ENCODE measurements at regions not wholly inside any gene's neighbourhood (a gene's known extent, or its start where the extent isn't known, plus 50 kb on each side); places are given as distances from the start of the nearest gene placed in this dataset.

DNA sequence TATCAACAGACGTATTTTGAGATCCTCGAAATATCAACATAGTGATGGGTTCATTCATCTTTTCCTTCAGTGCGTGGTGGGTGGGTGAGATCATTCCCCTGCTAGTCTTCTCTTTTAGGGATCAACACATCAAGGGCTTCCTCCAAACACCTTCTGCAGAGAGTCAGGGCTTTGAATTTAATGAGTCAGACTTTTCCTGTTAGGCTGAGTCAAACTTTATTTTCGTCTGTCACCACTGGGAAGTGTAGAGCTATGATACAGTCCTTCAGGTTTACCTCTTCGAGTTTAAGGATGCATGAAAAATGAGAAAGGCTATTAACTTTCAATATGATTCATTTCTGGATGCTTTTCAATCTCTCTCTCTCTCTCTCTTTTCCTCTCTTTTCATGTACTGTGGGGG is 189.1 kb downstream of the BMP2 start:
- no peak for DNase-seq
- no peak for ATAC-seq (ENCODE audit: low read depth)
- Histone ChIP-seq H3K9me1 (ENCODE audit: insufficient read depth, low read length) (no peaks in the 10 kb centered on the region), H3K9ac (ENCODE audit: low read depth, low read length) (no peak overlapping the region), H4K5ac (ENCODE audit: low read depth, low read length) (no peak overlapping the region), H3K56ac (ENCODE audit: extremely low read depth, insufficient read depth, low read length) (no peak overlapping the region), H3K4me1 (ENCODE audit: control insufficient read depth, insufficient read depth, low read length) (no peaks in the 10 kb centered on the region), H3K27me3 (ENCODE audit: control insufficient read depth, insufficient read depth, low read length) (no peaks in the 10 kb centered on the region), H3K27ac (ENCODE audit: insufficient read depth, low read length) (no peak overlapping the region), H2AFZ (replicated peaks; ENCODE audit: low read length, poor library complexity) (no peak overlapping the region), H2BK120ac (ENCODE audit: low read depth, low read length) (no peak overlapping the region), H3K79me1 (ENCODE audit: low read depth in 1 of 2, low read length in 2 of 2) (no peaks in the 10 kb centered on the region), H3K14ac (replicated peaks; ENCODE audit: low read depth, low read length) (no peak overlapping the region), H3K36me3 (ENCODE audit: control insufficient read depth, insufficient read depth, low read length) (no peaks in the 10 kb centered on the region), H3K18ac (ENCODE audit: low read depth, low read length) (no peak overlapping the region), H2BK20ac (ENCODE audit: low read depth, low read length) (no peak overlapping the region), H4K8ac (ENCODE audit: low read depth in 2 of 2, low read length in 2 of 2) (no peak overlapping the region), H3K4ac (ENCODE audit: low read depth, low read length) (no peak overlapping the region), H2AK5ac (ENCODE audit: low read depth, low read length) (no peak overlapping the region), H4K20me1 (ENCODE audit: insufficient read depth, low read length) (no peaks in the 10 kb centered on the region), H3K4me3 (ENCODE audit: insufficient read depth, low read depth, low read length) (no peak overlapping the region), H4K91ac (ENCODE audit: insufficient read depth, low read depth, low read length) (no peak overlapping the region), H2BK15ac (ENCODE audit: low read depth, low read length) (no peak overlapping the region), H3K23ac (ENCODE audit: low read depth, low read length) (no peak overlapping the region), H2BK5ac (ENCODE audit: low read depth, low read length, poor library complexity, severe bottlenecking) (no peak overlapping the region), H2AK9ac (replicated peaks; ENCODE audit: low read depth, low read length, poor library complexity) (no peak overlapping the region), H3K9me3 (ENCODE audit: control insufficient read depth, insufficient read depth, low read length) (no peaks in the 10 kb centered on the region; the same call in 1 of the 2 replicates), H3K4me2 (ENCODE audit: low read depth, low read length) (no peak overlapping the region)
- BruUV-seq (replicated peaks) = no TSS peak
- in situ Hi-C loops (cut with MboI; ENCODE audit: low sequenced_read_pairs) = no loop called here
- TF ChIP-seq RCOR1 (IDR thresholded peaks at IDR 0.05; ENCODE audit: insufficient replicate concordance, low read length) = no peak
- TF ChIP-seq MAZ (IDR thresholded peaks at IDR 0.05; ENCODE audit: borderline replicate concordance, low read depth, low read length) = no peak
- no peak for TF ChIP-seq RFX5 (IDR thresholded peaks at IDR 0.05; ENCODE audit: low read depth, low read length)
- no peak for TF ChIP-seq MXI1 (IDR thresholded peaks at IDR 0.05; ENCODE audit: borderline replicate concordance, low read depth, low read length)
- TF ChIP-seq SMC3 (IDR thresholded peaks at IDR 0.05; ENCODE audit: low read depth, low read length) = no peak
- TF ChIP-seq RAD21 (IDR thresholded peaks at IDR 0.05; ENCODE audit: low read length) = no peak
- no peak for TF ChIP-seq CHD1 (IDR thresholded peaks at IDR 0.05; ENCODE audit: low read depth, low read length)
- no peak for TF ChIP-seq BHLHE40 (IDR thresholded peaks at IDR 0.05; ENCODE audit: low read depth, low read length)
- no peak for TF ChIP-seq NFE2L2 (IDR thresholded peaks at IDR 0.05; ENCODE audit: low read depth, low read length)
- TF ChIP-seq FOS (IDR thresholded peaks at IDR 0.05; ENCODE audit: low read depth, low read length) = no peak
- TF ChIP-seq, protein P1, sequence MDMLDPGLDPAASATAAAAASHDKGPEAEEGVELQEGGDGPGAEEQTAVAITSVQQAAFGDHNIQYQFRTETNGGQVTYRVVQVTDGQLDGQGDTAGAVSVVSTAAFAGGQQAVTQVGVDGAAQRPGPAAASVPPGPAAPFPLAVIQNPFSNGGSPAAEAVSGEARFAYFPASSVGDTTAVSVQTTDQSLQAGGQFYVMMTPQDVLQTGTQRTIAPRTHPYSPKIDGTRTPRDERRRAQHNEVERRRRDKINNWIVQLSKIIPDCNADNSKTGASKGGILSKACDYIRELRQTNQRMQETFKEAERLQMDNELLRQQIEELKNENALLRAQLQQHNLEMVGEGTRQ (IDR thresholded peaks at IDR 0.05; ENCODE audit: low read depth, low read length) = no peak
- TF ChIP-seq, protein P2, sequence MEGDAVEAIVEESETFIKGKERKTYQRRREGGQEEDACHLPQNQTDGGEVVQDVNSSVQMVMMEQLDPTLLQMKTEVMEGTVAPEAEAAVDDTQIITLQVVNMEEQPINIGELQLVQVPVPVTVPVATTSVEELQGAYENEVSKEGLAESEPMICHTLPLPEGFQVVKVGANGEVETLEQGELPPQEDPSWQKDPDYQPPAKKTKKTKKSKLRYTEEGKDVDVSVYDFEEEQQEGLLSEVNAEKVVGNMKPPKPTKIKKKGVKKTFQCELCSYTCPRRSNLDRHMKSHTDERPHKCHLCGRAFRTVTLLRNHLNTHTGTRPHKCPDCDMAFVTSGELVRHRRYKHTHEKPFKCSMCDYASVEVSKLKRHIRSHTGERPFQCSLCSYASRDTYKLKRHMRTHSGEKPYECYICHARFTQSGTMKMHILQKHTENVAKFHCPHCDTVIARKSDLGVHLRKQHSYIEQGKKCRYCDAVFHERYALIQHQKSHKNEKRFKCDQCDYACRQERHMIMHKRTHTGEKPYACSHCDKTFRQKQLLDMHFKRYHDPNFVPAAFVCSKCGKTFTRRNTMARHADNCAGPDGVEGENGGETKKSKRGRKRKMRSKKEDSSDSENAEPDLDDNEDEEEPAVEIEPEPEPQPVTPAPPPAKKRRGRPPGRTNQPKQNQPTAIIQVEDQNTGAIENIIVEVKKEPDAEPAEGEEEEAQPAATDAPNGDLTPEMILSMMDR (conservative IDR thresholded peaks at IDR 0.05; ENCODE audit: low read depth, low read length) = no peak
- no peak for TF ChIP-seq POLR2A (IDR thresholded peaks at IDR 0.05; ENCODE audit: low read depth, low read length)
- no peak for TF ChIP-seq CEBPB (IDR thresholded peaks at IDR 0.05; ENCODE audit: low read depth, low read length)
- TF ChIP-seq, protein P3, sequence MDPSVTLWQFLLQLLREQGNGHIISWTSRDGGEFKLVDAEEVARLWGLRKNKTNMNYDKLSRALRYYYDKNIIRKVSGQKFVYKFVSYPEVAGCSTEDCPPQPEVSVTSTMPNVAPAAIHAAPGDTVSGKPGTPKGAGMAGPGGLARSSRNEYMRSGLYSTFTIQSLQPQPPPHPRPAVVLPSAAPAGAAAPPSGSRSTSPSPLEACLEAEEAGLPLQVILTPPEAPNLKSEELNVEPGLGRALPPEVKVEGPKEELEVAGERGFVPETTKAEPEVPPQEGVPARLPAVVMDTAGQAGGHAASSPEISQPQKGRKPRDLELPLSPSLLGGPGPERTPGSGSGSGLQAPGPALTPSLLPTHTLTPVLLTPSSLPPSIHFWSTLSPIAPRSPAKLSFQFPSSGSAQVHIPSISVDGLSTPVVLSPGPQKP (IDR thresholded peaks at IDR 0.05; ENCODE audit: borderline replicate concordance, low read depth, low read length) = no peak
- no peak for TF ChIP-seq MAFK (IDR thresholded peaks at IDR 0.05; ENCODE audit: low read depth, low read length)
- intact Hi-C loops (cut with micrococcal nuclease) = no loop called here
- dilution Hi-C loops (cut with HindIII; ENCODE audit: low sequenced_read_pairs, unreplicated experiment) = no loop called here
- ChIA-PET POLR2A (ENCODE audit: unreplicated experiment) (no interaction called here), CTCF (no interaction called here)
- no CpG with 5 or more reads among the region's 5 CpGs for WGBS, 2 experiments (ENCODE audit: extremely low coverage in 2 of 2, insufficient read length in 1 of 2)
